ENCODE measurements at regions not wholly inside any gene's neighbourhood (a gene's known extent, or its start where the extent isn't known, plus 50 kb on each side); places are given as distances from the start of the nearest gene placed in this dataset.

- H3K4me1 ChIP-seq (replicated peaks in 1 of 4; ENCODE audit: control insufficient read depth in 3 of 4, insufficient read depth in 4 of 4, low read length in 3 of 4) = peaks cover 0 to 11% (median 7%) of the 10 kb centered on the region in 4 experiments; a peak in 5 of 7 replicates
- peak overlapping the region; percentile 48; the same call in 1 of the 2 replicates for H3K18ac ChIP-seq (ENCODE audit: extremely low read depth, low read length)
- DNase-seq (ENCODE audit: low read depth in 1 of 2, low spot score in 2 of 2) (peak; percentile 44 to 69), FAIRE-seq (peak; percentile 97)
- H4K20me1 ChIP-seq (replicated peaks in 1 of 2; ENCODE audit: control insufficient read depth in 1 of 2, insufficient read depth in 2 of 2, low read length in 2 of 2) = no peaks in the 10 kb centered on the region
- ChIA-PET CTCF (ENCODE audit: partially characterized antibody) (interaction anchor here (0.6 kb wide), 2 partner anchors 33 to 323 kb away, joined by 3 read pairs; no protein-coding TSS in a partner anchor), POLR2A (ENCODE audit: partially characterized antibody) (no interaction called here)
- H3K9ac ChIP-seq (replicated peaks in 1 of 4; ENCODE audit: extremely low read depth in 1 of 4, low read depth in 3 of 4, low read length in 3 of 4) = no peak overlapping the region
- 0 out of 2 replicates have a peak overlapping the region, but pooled peaks have one; percentile 80 for H2BK12ac ChIP-seq (ENCODE audit: low read depth, low read length)
- H4K8ac ChIP-seq (ENCODE audit: extremely low read depth, insufficient read depth, low read length) = no peak overlapping the region
- no peak overlapping the region for H4K5ac ChIP-seq (ENCODE audit: insufficient read length, low read depth, low read length)
- H3K4me3 ChIP-seq (ENCODE audit: extremely low read depth in 1 of 4, insufficient read depth in 2 of 4, low read depth in 3 of 4, low read length in 4 of 4) = peak overlapping the region in 1 of 4 experiments; percentile 28; a peak in 1 of 8 replicates
- 21% methylated on average over 9 of the region's 9 CpGs; no CpG with 5 or more reads in 1 of the 2 experiments for WGBS, 2 experiments (ENCODE audit: extremely low coverage in 1 of 2, insufficient coverage in 1 of 2, insufficient read length in 1 of 2, insufficient replicate concordance in 2 of 2, low coverage in 1 of 2, low lambda C conversion rate in 2 of 2, missing lambda C conversion rate in 1 of 2)
- no peak overlapping the region for H3K4ac ChIP-seq (replicated peaks; ENCODE audit: insufficient read length, low read depth, low read length)
- no peak overlapping the region for H2BK20ac ChIP-seq (ENCODE audit: low read length)
- H3K36me3 ChIP-seq (ENCODE audit: control insufficient read depth in 2 of 4, insufficient read depth in 4 of 4, low read length in 3 of 4) = no peaks in the 10 kb centered on the region
- no peaks in the 10 kb centered on the region for H3K23me2 ChIP-seq (ENCODE audit: low read depth, low read length)
- H2AK5ac ChIP-seq (ENCODE audit: low read depth, low read length) = no peak overlapping the region
- H2AFZ ChIP-seq (ENCODE audit: low read length) = no peak overlapping the region
- H2BK15ac ChIP-seq (ENCODE audit: low read length) = no peak overlapping the region
- no peaks in the 10 kb centered on the region for H3K79me1 ChIP-seq (ENCODE audit: low read depth, low read length)
- no peak overlapping the region for H4K91ac ChIP-seq (replicated peaks; ENCODE audit: insufficient read length, low read length)
- H3K79me2 ChIP-seq (ENCODE audit: control insufficient read depth in 1 of 2, insufficient read depth in 2 of 2, low read length in 2 of 2) = no peaks in the 10 kb centered on the region
- no peak overlapping the region for H3K23ac ChIP-seq (ENCODE audit: insufficient read length)
- no peak overlapping the region for H3K56ac ChIP-seq (replicated peaks; ENCODE audit: insufficient read length, low read depth, low read length)
- H2BK5ac ChIP-seq (ENCODE audit: low read depth, low read length) = 0 out of 2 replicates have a peak overlapping the region, but pooled peaks have one; percentile 66
- no peak overlapping the region for H3K14ac ChIP-seq (ENCODE audit: insufficient read length)
- no peaks in the 10 kb centered on the region for H3K9me3 ChIP-seq (ENCODE audit: insufficient read depth in 2 of 2, low read depth in 1 of 2, low read length in 1 of 2)
- H3K4me2 ChIP-seq (ENCODE audit: insufficient read depth in 1 of 2, low read depth in 2 of 2, low read length in 2 of 2) = peak overlapping the region; percentile 40 to 51; a peak in 3 of 4 replicates
- H3K27ac ChIP-seq (ENCODE audit: low read depth, low read length) = no peak overlapping the region; the same call in 1 of the 2 replicates
- no peaks in the 10 kb centered on the region for H3K27me3 ChIP-seq (replicated peaks in 1 of 4; ENCODE audit: control insufficient read depth in 3 of 4, extremely low read depth in 1 of 4, insufficient read depth in 3 of 4, low read length in 3 of 4)
- H2BK120ac ChIP-seq (replicated peaks; ENCODE audit: low read depth, low read length) = peak overlapping the region; percentile 55
- 0 out of 2 replicates have a peak, but pooled peaks have one; percentile 4 for TF ChIP-seq TEAD4 (IDR thresholded peaks at IDR 0.05; ENCODE audit: low read depth, low read length)
- peak; percentile 91 for TF ChIP-seq TCF12 (IDR thresholded peaks at IDR 0.05; ENCODE audit: low read depth, low read length)
Observed at GRCh38 chrX:124736553-124737270, 390.3 kb downstream of the SH2D1A start.

Data from H1 (cell line).